ENCODE measurements at regions not wholly inside any gene's neighbourhood (a gene's known extent, or its start where the extent isn't known, plus 50 kb on each side); places are given as distances from the start of the nearest gene placed in this dataset.

- no peak for TF ChIP-seq CHD7 (IDR thresholded peaks at IDR 0.05; ENCODE audit: insufficient replicate concordance, low read length)
- TF ChIP-seq SIN3A (conservative IDR thresholded peaks at IDR 0.05 in 1 of 2, IDR thresholded peaks at IDR 0.05 in 1 of 2; ENCODE audit: low read depth in 1 of 2, low read length in 2 of 2): no peak
- no peak for TF ChIP-seq RXRA (IDR thresholded peaks at IDR 0.05; ENCODE audit: insufficient read depth, low read depth, low read length)
- TF ChIP-seq CTBP2 (IDR thresholded peaks at IDR 0.05; ENCODE audit: borderline replicate concordance, insufficient read depth, insufficient read length, low read length): no peak
- TF ChIP-seq SAP30 (IDR thresholded peaks at IDR 0.05; ENCODE audit: insufficient read depth, insufficient replicate concordance, low read length): no peak
- no peak for TF ChIP-seq SIRT6 (IDR thresholded peaks at IDR 0.05; ENCODE audit: low read length)
- no peak for TF ChIP-seq NRF1 (IDR thresholded peaks at IDR 0.05; ENCODE audit: low read depth, low read length)
- TF ChIP-seq KDM4A (IDR thresholded peaks at IDR 0.05; ENCODE audit: low read depth, low read length, severe bottlenecking): no peak
- TF ChIP-seq EZH2 (IDR thresholded peaks at IDR 0.05; ENCODE audit: low read depth, low read length, severe bottlenecking): no peak
- TF ChIP-seq TAF1 (IDR thresholded peaks at IDR 0.05; ENCODE audit: low read depth, low read length): no peak
Measured at GRCh38 chr3:73292220-73292619, 230.8 kb downstream of the EBLN2 start (continued).
